NOMO-1 treated with dmso at 0.1 percent for 144 hours (cell line): ENCODE measurements at regions not wholly inside any gene's neighbourhood (a gene's known extent, or its start where the extent isn't known, plus 50 kb on each side); places are given as distances from the start of the nearest gene placed in this dataset.

Experiments
- DNase-seq: peaks from one replicate; lab custom pipeline; 2025; ENCODE audit not compliant: unreplicated experiment; lab: John Stamatoyannopoulos, UW

DNA sequence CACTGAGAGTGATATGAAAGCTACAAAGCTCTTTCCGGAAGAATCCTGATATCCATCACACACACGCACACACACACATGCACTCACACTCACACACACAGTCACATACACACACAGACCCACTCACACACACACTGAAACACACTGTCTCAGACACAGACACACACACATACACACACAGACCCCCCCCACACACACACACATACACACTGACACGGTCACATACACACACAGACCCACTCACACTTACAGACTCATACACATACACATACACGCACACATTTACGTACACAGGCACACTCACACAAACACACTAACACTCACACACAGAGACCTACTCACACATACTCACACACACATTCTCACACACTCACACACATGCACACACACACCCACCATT lies 58.6 kb downstream of the LIG4 start:
- DNase-seq = no peak

DNA sequence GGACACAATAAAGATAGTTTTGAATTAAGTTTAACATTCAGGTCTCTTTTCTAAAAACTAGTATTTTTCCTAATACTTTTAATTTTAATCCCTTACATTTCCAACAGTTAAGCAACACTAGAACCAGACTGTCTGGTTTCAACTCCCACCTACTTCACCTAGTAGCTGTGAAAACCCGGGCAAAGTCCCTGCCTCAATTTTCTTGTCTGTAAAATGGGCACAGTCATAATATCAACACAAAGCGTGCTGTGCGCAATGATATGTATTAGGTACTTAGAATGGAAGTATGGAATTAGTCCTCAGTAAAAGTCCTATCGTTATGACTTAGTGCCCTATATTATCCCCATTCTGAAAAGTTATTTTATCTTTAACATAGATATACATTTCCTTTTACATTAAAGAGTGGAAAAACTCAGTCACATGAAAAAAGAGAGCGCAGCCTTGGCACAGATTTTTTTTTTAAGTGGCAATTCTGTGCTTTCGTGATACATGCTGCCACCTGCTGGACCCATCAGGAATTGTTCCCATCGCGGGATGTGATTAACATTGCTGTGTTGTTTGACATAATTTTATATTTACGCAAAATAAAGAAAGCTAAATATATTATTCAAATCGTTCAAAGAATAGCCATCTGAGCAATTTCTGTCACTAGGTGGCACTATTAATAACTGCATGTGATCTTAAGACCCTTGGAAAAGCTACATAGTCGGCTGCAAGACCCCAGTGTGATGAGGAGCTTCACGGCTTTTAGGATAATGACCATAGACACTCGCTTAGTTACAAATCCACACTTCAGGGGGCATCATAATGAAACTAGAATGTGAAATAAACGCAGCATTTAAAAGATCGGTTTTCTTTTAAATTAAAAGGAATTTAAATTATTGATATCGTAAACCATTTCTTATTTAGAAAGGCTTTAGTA lies 59.9 kb downstream of the LIG4 start:
- DNase-seq = no peak

DNA sequence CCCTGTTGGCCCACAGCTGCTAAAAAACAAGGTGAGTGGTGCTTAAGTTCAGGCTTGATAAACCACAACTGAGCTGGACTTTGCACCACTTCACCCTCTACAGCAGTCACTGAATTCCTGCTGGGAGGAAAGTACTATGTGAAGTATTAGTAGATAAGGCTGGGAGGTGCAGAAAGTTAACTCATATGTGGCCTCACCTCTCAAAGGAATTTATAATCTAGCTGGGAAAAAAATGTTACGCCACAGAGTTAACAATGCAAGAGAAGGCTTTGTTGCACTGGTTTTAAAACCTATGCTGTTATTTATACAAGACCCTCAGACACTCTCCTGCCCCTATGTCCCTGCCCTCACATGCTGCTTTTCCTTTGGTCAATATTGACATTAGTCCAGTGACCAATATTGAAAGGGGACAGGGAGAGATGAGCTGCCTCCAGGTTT lies 60.9 kb downstream of the LIG4 start:
- DNase-seq = no peak

DNA sequence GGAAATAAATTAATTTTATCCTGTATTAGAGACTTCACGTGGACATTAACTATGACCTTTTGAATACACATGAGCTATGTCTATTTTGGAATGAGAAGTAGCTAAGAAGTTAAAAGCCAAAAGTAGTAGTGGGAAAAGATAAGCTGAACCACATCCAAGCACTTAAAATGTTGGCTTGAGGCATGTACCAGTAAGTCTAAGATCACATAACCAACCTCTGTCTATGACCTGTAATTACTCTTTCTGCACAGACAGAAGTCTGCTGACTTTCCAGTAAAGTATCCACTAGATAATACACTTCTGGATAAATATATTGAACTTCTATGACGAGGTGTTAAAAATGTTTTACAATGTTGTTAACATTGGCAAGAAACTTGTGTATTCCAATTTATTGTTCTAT lies 68.7 kb downstream of the LIG4 start:
- DNase-seq = no peak

DNA sequence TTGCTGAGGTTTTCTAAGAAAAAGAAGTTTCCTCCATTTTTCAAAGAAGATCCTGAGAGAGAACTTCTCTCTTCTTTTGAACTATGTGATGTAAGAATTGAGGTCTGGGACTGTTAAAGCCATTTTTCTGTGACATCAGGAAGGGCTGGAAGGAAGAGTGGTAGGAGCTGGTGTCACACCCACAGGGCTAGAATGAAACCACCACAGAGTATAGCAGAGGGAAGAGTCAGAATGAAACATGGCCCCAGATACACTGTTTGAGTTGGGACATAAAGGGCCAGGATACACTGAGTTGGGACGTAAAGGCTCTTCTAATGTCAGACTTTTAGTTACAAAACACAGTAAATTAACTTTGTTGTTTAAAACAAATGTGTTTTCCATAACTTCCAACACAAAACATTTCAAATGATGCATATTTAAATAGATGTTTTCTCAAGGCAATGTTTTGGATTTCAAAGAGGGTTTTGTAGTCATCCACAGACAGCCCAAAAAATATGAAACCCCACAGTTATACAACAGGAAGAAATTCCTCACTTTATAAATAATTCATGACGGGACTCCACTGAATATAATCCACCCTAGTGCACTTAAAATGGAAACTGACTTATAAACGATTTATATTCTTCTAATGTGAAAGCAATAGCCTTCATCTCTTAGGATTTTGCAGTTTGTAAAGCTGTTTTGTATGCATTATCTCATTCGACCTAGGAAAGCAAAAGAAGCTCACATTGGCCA lies 72.5 kb downstream of the LIG4 start:
- DNase-seq = no peak

DNA sequence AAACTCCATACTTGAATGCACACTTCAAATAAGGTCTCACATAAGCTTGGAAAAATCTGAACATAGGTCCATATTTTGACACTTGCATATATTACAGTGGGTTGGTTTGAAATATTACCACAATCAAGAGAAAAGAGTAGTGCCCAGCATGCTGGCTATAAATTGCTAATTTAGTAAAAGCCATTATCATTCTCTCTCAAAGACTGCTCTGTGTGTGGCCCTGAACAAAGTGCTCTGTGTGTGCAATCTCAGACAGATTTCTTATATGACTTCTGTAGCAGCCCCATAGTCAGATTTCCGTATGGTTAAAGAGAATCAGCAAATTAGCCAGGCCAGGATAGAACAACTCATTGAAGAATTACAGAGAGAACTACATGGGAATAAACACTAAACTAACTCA lies 78.2 kb downstream of the LIG4 start:
- DNase-seq = no peak

DNA sequence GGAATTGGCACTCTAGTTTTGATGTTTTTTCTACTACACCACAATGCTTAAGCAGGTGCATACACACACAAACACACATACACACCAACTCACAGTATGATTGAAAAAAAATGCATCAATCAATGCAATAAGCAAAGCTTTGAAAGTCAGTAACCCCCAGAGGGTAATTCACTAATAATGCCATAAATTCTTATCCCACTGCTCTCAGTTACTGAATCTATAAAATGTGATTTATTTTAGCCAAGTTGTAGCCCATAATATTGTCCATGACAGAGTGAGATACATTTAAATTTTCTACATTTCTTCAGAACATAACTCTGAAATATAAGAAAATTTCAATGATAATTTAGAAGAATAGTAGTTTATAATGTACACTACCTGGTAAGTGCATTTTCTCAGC lies 87.9 kb downstream of the LIG4 start:
- no peak for DNase-seq

DNA sequence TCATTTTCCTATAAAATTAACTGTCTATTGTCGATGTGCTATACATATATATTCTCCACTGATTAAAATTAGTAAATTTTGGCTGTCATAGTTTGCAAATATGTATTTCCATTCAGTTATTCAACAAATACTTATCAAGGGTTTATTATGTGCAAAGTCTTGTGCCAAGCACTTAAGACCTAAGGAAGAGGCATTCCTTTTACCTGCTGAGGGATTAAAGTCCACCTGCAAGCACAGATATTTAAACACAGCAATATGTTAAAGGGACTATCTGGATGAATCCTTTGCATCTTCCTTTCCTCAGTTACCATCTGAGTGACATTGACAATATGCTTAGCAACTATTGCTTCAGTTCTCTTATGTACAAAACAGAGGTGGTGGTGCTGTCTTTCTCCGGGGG lies 89.3 kb downstream of the LIG4 start:
- DNase-seq = no peak

DNA sequence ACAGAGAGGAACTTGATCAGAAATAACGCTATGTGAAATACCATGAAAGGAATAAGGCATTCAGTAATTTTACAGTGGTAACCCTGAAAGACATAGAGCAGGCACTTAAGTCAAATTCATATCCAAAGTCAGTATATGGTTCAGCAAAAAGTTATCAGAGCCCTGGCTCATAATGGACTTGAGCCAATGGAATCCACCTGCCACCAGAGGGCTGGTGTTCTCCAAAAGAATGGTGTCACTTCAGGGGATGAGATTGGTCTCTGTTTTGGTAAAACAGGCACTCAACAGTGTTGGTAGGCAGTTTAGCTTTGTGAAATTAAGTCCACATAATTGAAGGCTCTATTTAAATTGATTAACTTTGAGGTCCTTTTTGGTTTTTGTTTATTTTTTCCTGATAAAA lies 93.9 kb downstream of the LIG4 start:
- no peak for DNase-seq

DNA sequence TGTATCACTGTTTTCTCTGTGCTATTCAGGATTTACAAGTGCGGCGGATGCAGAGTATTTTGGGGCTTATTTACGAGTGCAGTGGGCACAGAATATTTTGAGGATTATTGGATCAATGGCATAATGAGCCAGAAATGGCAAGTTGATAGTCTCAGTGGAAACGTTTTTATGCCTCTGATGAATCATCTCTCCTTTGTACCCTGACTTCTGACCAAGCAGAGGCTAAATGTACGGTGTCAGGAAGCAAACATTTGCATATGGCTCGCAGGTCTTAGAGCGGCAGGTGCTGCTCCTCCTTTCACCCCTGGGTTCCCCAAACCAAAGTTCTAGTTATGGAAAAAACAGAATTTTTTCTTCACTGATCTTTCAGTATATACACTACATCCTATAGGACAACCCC lies 94.5 kb downstream of the LIG4 start:
- DNase-seq = no peak

DNA sequence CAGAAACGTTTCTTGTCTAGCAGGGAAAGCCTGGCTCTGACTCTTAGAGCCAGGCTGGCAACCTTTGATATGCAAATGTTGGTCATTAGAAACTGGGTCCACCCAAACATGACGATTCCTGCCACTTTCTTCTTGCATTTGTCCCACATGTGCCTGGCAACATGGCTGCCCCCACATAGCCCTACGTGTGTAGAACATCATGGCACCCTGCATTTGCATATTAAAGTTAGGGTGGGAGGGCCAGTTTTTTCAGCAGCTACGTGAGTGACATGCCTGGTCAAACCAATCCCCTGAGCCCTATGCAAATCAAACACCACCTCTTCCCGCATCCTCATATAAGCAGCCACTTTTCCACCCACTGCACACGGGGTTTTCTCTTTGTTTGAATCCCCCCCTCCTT lies 95.0 kb downstream of the LIG4 start:
- DNase-seq = no peak

DNA sequence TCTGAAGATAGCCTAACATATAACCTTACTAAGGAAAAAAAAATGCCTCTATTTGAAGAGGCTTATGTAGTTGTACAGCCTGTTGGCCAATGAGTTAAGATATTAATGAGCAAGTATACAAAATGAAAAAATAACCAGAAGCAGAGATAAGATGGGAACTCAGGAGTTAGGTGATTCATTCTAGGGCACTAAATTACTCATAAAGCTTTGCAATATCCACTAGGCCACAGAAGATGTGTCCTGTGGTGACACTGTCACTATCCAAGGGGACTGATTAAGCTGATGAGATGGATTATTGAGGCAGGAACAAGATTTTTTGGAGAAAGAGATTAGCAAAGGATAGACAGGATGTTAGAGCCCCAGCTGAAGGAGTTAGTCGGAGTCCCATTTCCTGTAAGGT lies 99.6 kb downstream of the LIG4 start:
- no peak for DNase-seq

DNA sequence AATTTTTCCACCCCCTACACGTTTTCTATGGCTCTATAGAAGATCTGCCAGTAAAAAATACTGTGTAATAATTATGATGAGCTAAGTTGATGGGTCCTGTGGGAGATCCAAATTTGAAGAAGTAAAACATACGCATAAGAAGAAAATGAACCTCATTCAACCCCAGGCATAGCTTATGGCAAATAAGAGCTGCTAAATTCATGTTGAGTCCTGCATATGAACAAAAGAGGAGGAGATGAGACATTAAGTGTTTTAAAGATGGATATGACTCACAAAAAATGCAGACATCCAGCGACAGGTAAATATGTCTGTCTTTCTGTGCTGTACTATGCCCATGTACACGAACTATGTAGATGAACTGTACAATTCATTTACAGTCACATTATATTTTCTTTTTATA lies 101.9 kb downstream of the LIG4 start:
- DNase-seq = no peak

DNA sequence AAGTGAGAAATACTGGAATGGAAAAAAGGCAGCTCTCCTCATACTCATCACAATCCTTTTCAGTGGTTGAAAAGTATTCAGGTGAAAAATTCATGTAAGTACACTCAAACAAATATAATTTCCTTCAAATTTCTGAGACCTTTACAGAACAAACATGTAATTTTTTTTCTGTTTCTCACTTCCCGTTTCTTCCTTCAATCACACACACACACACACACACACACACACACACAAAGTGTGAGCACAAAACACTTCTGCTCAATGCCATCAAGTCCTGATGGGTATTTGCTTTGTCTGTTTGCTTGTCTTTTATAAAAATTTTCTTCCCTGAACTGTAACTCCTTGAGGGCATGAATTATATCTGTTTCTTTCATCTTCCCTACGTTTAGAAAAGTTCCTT lies 110.6 kb downstream of the LIG4 start:
- no peak for DNase-seq

DNA sequence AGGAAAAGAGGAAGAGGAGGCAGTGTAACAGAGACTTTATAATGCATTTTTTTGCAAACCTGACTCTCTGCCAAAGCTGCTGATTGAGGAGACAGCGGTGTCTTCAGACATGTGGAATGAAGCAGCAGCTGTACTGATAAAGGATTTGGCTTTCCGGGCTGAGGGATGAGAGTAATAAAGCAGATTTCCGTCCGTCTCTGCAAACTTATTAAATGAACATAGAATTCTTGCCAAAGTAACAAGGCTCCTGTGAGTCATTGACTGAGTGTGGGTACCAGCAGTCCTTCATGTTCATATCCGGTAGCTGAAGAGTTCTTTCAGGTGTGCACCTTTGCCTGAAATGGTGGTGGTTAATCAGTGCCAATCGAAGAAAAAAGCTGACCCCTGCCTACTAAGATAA lies 112.6 kb downstream of the LIG4 start:
- DNase-seq = no peak

DNA sequence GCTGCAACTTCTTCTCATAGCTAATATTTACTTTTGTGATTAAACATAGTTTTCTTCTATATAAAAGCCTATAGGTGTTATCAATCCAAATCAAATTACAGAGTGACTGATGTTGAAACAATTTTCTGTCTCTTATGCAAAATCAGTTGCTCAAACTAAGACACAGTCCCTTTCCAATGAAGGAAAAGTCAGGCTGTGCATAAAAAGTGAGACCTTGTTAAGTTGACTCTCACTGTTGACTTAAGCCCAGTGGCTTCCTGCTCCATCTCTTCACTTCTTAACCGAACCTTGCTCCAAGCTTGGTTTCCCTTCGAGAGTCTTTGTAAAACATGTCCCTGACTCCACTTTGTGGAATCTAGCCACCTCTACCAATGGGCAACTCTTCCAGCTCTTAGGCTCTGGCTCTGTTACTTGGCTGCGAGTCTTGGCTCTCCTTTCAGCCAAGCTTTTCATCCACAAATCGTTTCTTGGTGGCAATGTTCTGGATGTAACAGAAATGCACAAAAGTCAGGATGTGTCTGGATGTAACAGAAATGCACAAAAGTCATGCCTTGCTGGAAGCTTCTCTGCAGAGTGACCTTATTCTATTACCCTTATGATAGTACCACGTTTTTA lies 118.9 kb downstream of the LIG4 start:
- no peak for DNase-seq

DNA sequence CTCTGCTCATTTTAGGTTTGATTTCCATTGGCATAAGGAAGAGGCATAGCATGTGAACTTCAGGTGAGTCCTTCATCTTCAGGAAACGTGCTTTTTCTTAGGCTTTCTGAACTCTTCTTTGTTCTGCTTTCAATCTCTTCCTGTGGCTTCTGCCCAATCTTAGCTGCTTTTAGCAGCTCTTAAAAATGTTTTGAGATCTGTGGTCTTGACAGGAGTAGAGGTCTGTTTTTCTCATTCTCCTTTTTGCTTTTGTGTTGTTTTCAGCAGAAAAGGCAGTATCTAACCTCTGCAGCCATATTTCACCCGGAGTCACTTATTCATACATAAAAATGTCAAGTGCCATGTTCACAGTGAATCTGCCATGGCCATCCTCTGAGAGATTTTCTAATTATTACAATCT lies 120.3 kb downstream of the LIG4 start:
- DNase-seq = no peak

DNA sequence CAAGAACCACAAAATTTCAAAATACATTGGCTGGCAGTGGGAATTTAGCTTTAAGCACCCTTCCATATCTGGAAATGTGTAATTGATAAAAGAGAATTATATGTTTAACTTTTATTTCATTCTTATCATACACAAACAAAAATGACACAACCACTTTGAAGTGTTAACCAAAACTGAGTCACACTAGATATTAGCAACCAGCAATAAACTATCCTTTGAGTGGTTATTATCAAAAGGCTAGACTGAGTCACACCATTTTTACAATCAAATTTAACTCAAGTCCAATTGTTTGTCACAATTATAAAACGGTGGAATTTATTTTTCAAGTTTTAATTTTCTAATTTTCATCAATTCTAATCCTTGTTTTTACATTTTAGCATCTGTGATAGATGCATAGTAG lies 121.7 kb downstream of the LIG4 start:
- DNase-seq = no peak

DNA sequence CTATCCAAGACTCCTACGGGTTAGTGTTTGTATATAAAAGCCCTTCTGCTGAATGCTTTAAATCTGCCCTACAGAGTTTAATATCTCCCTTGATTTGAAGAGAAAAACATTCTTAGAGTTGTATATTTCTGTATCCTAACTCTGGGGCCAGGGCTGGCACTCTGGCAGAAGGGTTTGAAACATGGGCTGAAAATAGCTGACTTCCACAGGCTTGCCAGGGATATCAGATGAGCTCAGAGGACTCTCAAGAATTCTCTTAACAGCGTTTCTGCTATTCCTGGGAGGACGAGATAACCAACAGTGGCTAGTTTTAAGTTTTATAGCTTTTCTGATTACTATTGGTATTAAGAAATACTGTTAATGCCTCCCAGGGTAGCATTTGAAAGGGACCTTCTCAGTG lies 127.5 kb downstream of the LIG4 start:
- no peak for DNase-seq

DNA sequence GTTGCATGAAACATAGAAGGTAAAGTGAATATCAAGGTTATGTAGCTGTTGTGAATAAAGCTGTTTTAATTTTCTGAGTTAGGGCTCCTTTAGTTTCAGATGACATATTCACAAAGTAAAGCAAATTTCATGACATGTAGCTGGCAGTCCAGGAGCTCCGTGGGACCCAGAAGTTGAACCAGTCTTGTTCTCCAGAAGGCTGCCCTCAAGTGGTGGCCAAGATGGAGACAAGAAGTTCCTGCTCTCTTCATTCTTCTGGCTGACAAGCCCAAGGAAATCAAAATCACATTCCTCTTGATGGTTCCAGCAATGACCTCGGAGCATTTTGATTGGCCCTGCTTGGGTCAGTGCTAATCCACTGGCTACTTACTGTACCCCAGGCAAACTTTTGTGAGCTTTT lies 128.7 kb downstream of the LIG4 start:
- DNase-seq = no peak

DNA sequence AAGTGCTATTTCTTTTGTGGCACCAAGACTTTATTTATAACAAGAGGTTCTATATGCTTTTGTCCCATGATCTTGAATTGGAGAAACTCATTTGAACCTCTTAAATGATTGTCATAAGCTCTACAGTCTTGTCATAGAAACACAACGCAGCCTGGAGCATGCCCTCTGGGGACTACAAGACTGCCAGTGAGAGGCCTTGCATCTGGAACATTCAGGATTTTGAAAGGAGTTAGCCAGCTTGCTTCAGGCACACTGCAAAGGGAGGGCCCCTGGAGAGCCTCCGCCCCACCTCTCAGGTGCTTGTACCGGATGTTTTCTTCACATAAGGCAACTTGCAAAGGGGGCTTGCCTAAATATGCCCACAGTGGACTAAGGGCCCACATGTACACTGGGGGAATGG lies 130.5 kb downstream of the LIG4 start:
- no peak for DNase-seq

DNA sequence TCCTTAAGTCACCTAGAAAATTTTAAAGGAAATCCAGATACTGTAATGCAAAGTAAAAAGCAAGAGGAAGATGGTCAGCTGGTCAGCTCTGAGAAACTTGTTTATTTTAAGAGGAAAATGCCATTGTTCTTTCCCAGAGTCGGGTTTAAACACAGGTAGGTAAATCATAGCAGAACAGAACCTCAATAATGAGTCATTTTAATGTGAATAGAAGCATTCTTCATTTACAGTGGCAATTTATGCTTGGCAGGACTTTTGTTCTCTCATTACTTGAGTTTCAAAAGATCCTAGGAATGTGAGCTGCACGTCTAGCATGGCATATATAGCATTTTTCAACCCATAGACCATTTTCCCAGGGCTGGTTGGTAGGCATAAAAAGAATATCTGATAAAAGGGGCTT lies 132.3 kb downstream of the LIG4 start:
- DNase-seq = no peak
